ENCODE measurements at regions not wholly inside any gene's neighbourhood (a gene's known extent, or its start where the extent isn't known, plus 50 kb on each side); places are given as distances from the start of the nearest gene placed in this dataset.

- TF ChIP-seq CTCF (optimal IDR thresholded peaks at IDR 0.05 in 1 of 3, IDR thresholded peaks at IDR 0.05 in 1 of 3, conservative IDR thresholded peaks at IDR 0.05 in 1 of 3; ENCODE audit: extremely low read depth in 1 of 3, insufficient read depth in 2 of 3, low read length in 3 of 3) (no peak), EZH2 (IDR thresholded peaks at IDR 0.05; ENCODE audit: low read length) (no peak)
These were observed 54.7 kb upstream of the C2CD4B start for GRCh38 chr15:62219799-62220198.

Data from keratinocyte (primary cell).